HepG2 (cell line): ENCODE measurements at regions not wholly inside any gene's neighbourhood (a gene's known extent, or its start where the extent isn't known, plus 50 kb on each side); places are given as distances from the start of the nearest gene placed in this dataset.

ENCODE experiments used
- ATAC-seq: fragments of 200-7000 bp; cut with Tn5 transposase; 3 replicates; pipeline ENCODE4 v1.9.1; 2020; ENCODE audit warnings: mild to moderate bottlenecking, moderate library complexity
- BruUV-seq: library from RNA; stranded (reverse); fragments of 400-500 nt; replicated peaks from 2 replicates; lab custom pipeline; 2021; lab: Mats Ljungman, UMichigan
- CTCF ChIA-PET: fragments of 300-600 bp; formaldehyde crosslinking; extraction: SDS; loops from one replicate; lab custom pipeline; 2021; ENCODE audit warnings: low total read pairs, inconsistent platforms, low intra/inter-chr PET ratio; lab: Yijun Ruan, JAX
- POLR2A ChIA-PET: fragments of 350-600 bp; sonication (Branson Sonifier 250); formaldehyde crosslinking; loops from one replicate; lab custom pipeline; 2020; ENCODE audit warnings: antibody characterized with exemption, inconsistent platforms; lab: Yijun Ruan, JAX
- DNase-seq: peaks from one replicate; pipeline ENCODE4 v3.0.0-alpha.2; 2015; ENCODE audit warnings: low spot score
- FAIRE-seq: peaks from 3 replicates; lab custom pipeline; 2011; peaks lifted over from hg19 to GRCh38; lab: Jason Lieb, UNC
- H2AFZ ChIP-seq: one replicate; pipeline ENCODE4 v1.6.1; 2011; ENCODE audit warnings: low read length, inconsistent platforms
- H3K27ac ChIP-seq: fragments of 300-600 bp; 3 replicates; pipeline ENCODE4 v1.8.0; 2011; ENCODE audit warnings: mixed run types, mild to moderate bottlenecking, mixed read lengths, low read length, inconsistent platforms; ENCODE audit not compliant: insufficient read depth; ENCODE audit errors: extremely low read length
- H3K27me3 ChIP-seq, 2 experiments: fragments of 200-600 bp in 1 of 2; 2 replicates in 1 of 2; 3 replicates in 1 of 2; pipeline versions ENCODE4 v1.6.0 to v1.8.0; 2011; ENCODE audit warnings: low read length in 2 of 2, mild to moderate bottlenecking in 2 of 2, moderate library complexity in 2 of 2, inconsistent platforms in 1 of 2; ENCODE audit not compliant: insufficient read depth in 2 of 2, control insufficient read depth in 1 of 2
- H3K36me3 ChIP-seq, 2 experiments: fragments of 200-600 bp in 1 of 2; replicated peaks in 1 of 2; 2 replicates in 1 of 2; 3 replicates in 1 of 2; pipeline versions ENCODE4 v1.5.1 to v1.8.0; 2011; ENCODE audit warnings: low read length in 2 of 2, inconsistent platforms in 1 of 2; ENCODE audit not compliant: insufficient read depth in 2 of 2, control insufficient read depth in 1 of 2
- H3K4me1 ChIP-seq: 2 replicates; pipeline ENCODE4 v1.5.1; 2012; ENCODE audit warnings: low read length, inconsistent platforms; ENCODE audit not compliant: insufficient read depth
- H3K4me2 ChIP-seq: 2 replicates; pipeline ENCODE4 v1.6.0; 2011; ENCODE audit warnings: low read depth, low read length, inconsistent platforms
- H3K4me3 ChIP-seq, 3 experiments: fragments of 200-600 bp in 1 of 3; sonication (generic), shearing (Covaris generic) in 1 of 3; replicated peaks in 1 of 3; 2 replicates each; pipeline ENCODE4 v1.5.1; 2011 to 2016; ENCODE audit warnings: low read length in 3 of 3, inconsistent platforms in 2 of 3, low read depth in 2 of 3, mild to moderate bottlenecking in 2 of 3, control low read depth in 1 of 3, mixed read lengths in 1 of 3; ENCODE audit not compliant: insufficient read depth in 1 of 3
- H3K79me2 ChIP-seq: one replicate; pipeline ENCODE4 v1.6.1; 2011; ENCODE audit warnings: low read length, inconsistent platforms; ENCODE audit not compliant: insufficient read depth
- H3K9ac ChIP-seq: 2 replicates; pipeline ENCODE4 v1.6.0; 2011; ENCODE audit warnings: mild to moderate bottlenecking, low read depth, low read length, inconsistent platforms; ENCODE audit not compliant: insufficient read depth
- H3K9me3 ChIP-seq: 2 replicates; pipeline ENCODE4 v1.5.1; 2012; ENCODE audit warnings: mild to moderate bottlenecking, low read length
- H4K20me1 ChIP-seq: 2 replicates; pipeline ENCODE4 v1.6.0; 2011; ENCODE audit warnings: inconsistent platforms, mild to moderate bottlenecking, low read length, moderate library complexity; ENCODE audit not compliant: insufficient read depth
- ARID5B ChIP-seq: IDR thresholded peaks from 2 replicates; pipeline ENCODE4 v1.4.0; 2020; ENCODE audit warnings: mild to moderate bottlenecking, missing genetic modification reagents
- CBX2 ChIP-seq, 2 experiments: fragments of 200-600 bp in 1 of 2; sonication (generic); formaldehyde crosslinking in 1 of 2; IDR thresholded peaks; 2 replicates each; pipeline versions ENCODE4 v1.7.0 to v1.8.1; 2018 to 2022; ENCODE audit warnings: low read depth in 2 of 2, low read length in 1 of 2, mild to moderate bottlenecking in 1 of 2, missing genetic modification reagents in 1 of 2
- HOXA5 ChIP-seq: sonication (generic); formaldehyde crosslinking; IDR thresholded peaks from 2 replicates; pipeline ENCODE4 v1.4.0; 2020; ENCODE audit warnings: missing genetic modification reagents
- IRF9 ChIP-seq: sonication (generic); formaldehyde crosslinking; IDR thresholded peaks from 2 replicates; pipeline ENCODE4 v1.8.0; 2022; ENCODE audit warnings: missing genetic modification reagents, mild to moderate bottlenecking, borderline replicate concordance
- KDM5A ChIP-seq: fragments of 200-600 bp; sonication (generic); IDR thresholded peaks from 2 replicates; pipeline ENCODE4 v1.7.0; 2018; ENCODE audit warnings: antibody characterized with exemption, mild to moderate bottlenecking, low read length, borderline replicate concordance
- KLF9 ChIP-seq: IDR thresholded peaks from 2 replicates; pipeline ENCODE4 v1.6.1; 2016; ENCODE audit warnings: low read depth
- KMT2B ChIP-seq: IDR thresholded peaks from 2 replicates; pipeline ENCODE4 v1.6.1; 2016; ENCODE audit warnings: missing genetic modification reagents, missing compliant biosample characterization
- MAX ChIP-seq: IDR thresholded peaks from 2 replicates; pipeline ENCODE4 v1.6.1; 2012; ENCODE audit warnings: inconsistent platforms
- PITX1 ChIP-seq: sonication (generic); formaldehyde crosslinking; IDR thresholded peaks from 2 replicates; pipeline ENCODE4 v1.5.1; 2020; ENCODE audit warnings: mild to moderate bottlenecking, missing genetic modification reagents
- PRDM4 ChIP-seq: sonication (generic); formaldehyde crosslinking; IDR thresholded peaks from 2 replicates; pipeline ENCODE4 v1.9.0; 2021; ENCODE audit warnings: missing genetic modification reagents, borderline replicate concordance
- REXO4 ChIP-seq: sonication (generic); formaldehyde crosslinking; IDR thresholded peaks from 2 replicates; pipeline ENCODE4 v1.8.0; 2022; ENCODE audit warnings: missing genetic modification reagents, mild to moderate bottlenecking, borderline replicate concordance
- TBX3 ChIP-seq: fragments of 450-650 bp; IDR thresholded peaks from 2 replicates; pipeline ENCODE4 v1.6.1; 2017; ENCODE audit warnings: antibody characterized with exemption, mild to moderate bottlenecking, inconsistent platforms, borderline replicate concordance
- TCF7 ChIP-seq: sonication (generic); IDR thresholded peaks from 2 replicates; pipeline ENCODE4 v1.6.1; 2016; ENCODE audit warnings: antibody characterized with exemption, low read depth
- ZNF432 ChIP-seq: sonication (generic); formaldehyde crosslinking; IDR thresholded peaks from 2 replicates; pipeline ENCODE4 v1.5.0; 2020; ENCODE audit warnings: missing genetic modification reagents, mild to moderate bottlenecking, borderline replicate concordance
- ZNF547 ChIP-seq: sonication (generic); formaldehyde crosslinking; IDR thresholded peaks from 2 replicates; pipeline ENCODE4 v1.5.1; 2020; ENCODE audit warnings: mild to moderate bottlenecking, missing genetic modification reagents
- ZNF720 ChIP-seq: sonication (generic); formaldehyde crosslinking; IDR thresholded peaks from 2 replicates; pipeline ENCODE4 v1.4.0; 2020; ENCODE audit warnings: missing genetic modification reagents
- WGBS: methylation state at CpG from one replicate; pipeline ENCODE4 v1.1.6; 2017; ENCODE audit warnings: low lambda C conversion rate; 5-methylcytosine and 5-hydroxymethylcytosine counted together
- in situ Hi-C: cut with HindIII; loops from 2 replicates; pipeline ENCODE4 v1.10.0; 2017; ENCODE audit warnings: low pct_unique_long_range_greater_than_20kb; ENCODE audit not compliant: extremely low pct_ligation_motif_present
- intact Hi-C: fragments of 100-400 bp; cut with micrococcal nuclease; formaldehyde crosslinking; loops from one replicate; pipeline ENCODE4 v1.10.0; 2022; ENCODE audit not compliant: unreplicated experiment

GRCh38 chr10:3446221-3446620, 273.6 kb upstream of the PITRM1 start:
- no TSS peak for BruUV-seq
- no peaks in the 10 kb centered on the region for H3K36me3 ChIP-seq
- no peak overlapping the region for H3K9ac ChIP-seq
- ATAC-seq (no peak), FAIRE-seq (no peak), DNase-seq (no peak)
- TF ChIP-seq KLF9 (CRISPR knock-in tag) (no peak), KDM5A (no peak), TCF7 (no peak), TBX3 (no peak), PRDM4 (CRISPR knock-in tag) (no peak), PITX1 (CRISPR knock-in tag) (no peak), REXO4 (CRISPR knock-in tag) (no peak), ZNF547 (CRISPR knock-in tag) (no peak), HOXA5 (CRISPR knock-in tag) (no peak), KMT2B (CRISPR knock-in tag) (no peak), ZNF720 (no peak), ARID5B (CRISPR knock-in tag) (no peak), ZNF432 (CRISPR knock-in tag) (no peak), CBX2 (IDR thresholded peaks at IDR 0.05; ENCODE audit: low read depth, low read length) (no peak), CBX2 (CRISPR knock-in tag; IDR thresholded peaks at IDR 0.05; ENCODE audit: low read depth) (no peak), MAX (no peak), IRF9 (CRISPR knock-in tag) (no peak)
- intact Hi-C loops: no loop called here
- 28% methylated on average over 4 of the region's 4 CpGs for WGBS
- H3K9me3 ChIP-seq: peaks cover 10% of the 10 kb centered on the region; the same call in 1 of the 2 replicates
- no peaks in the 10 kb centered on the region for H4K20me1 ChIP-seq
- H3K4me2 ChIP-seq: no peak overlapping the region
- H3K27me3 ChIP-seq: peaks cover 0 to 1% of the 10 kb centered on the region in 2 experiments; a peak in 2 of 5 replicates
- H3K4me3 ChIP-seq: no peak overlapping the region
- POLR2A ChIA-PET: no interaction called here
- no peak overlapping the region for H2AFZ ChIP-seq
- in situ Hi-C loops: no loop called here
- CTCF ChIA-PET: no interaction called here
- no peak overlapping the region for H3K27ac ChIP-seq
- no peaks in the 10 kb centered on the region for H3K4me1 ChIP-seq
- no peaks in the 10 kb centered on the region for H3K79me2 ChIP-seq
